NT2/D1 (cell line): ENCODE measurements at regions not wholly inside any gene's neighbourhood (a gene's known extent, or its start where the extent isn't known, plus 50 kb on each side); places are given as distances from the start of the nearest gene placed in this dataset.

ENCODE experiments used
- SUZ12 ChIP-seq: IDR thresholded peaks from 2 replicates; pipeline ENCODE4 v1.6.1; 2011; ENCODE audit not compliant: insufficient read length, insufficient read depth; ENCODE audit errors: extremely low read depth
- YY1 ChIP-seq: IDR thresholded peaks from 2 replicates; pipeline ENCODE4 v1.6.1; 2011; ENCODE audit not compliant: insufficient read length, insufficient read depth
- ZNF274 ChIP-seq: IDR thresholded peaks from 2 replicates; pipeline ENCODE4 v1.6.1; 2011; ENCODE audit warnings: mild to moderate bottlenecking, low read depth, low read length

- TF ChIP-seq YY1, result no peak
- no peak for TF ChIP-seq ZNF274
- no peak for TF ChIP-seq SUZ12
Measured at GRCh38 chr9:95720496-95720895, 155.0 kb upstream of the ERCC6L2 start.
